Sigmoid colon (tissue), 4 donors: ENCODE measurements at regions not wholly inside any gene's neighbourhood (a gene's known extent, or its start where the extent isn't known, plus 50 kb on each side); places are given as distances from the start of the nearest gene placed in this dataset.

Source experiments
- CTCF ChIP-seq, 4 experiments: fragments of 450-650 bp in 3 of 4; fragments of 200-600 bp in 1 of 4; IDR thresholded peaks; one replicate each; pipeline ENCODE4 v1.5.1; 2016 to 2019; ENCODE audit warnings: antibody characterized with exemption in 4 of 4, mild to moderate bottlenecking in 3 of 4, moderate library complexity in 2 of 4
- EP300 ChIP-seq, 4 donors: sonication (generic); formaldehyde crosslinking; IDR thresholded peaks; one replicate each; pipeline ENCODE4 v1.6.1; 2017; ENCODE audit warnings: antibody characterized with exemption in 4 of 4
- POLR2A ChIP-seq, 2 donors: fragments of 450-650 bp; IDR thresholded peaks; one replicate each; pipeline ENCODE4 v1.6.1; 2016; ENCODE audit warnings: antibody characterized with exemption in 2 of 2, mild to moderate bottlenecking in 2 of 2, moderate library complexity in 2 of 2
- POLR2AphosphoS5 ChIP-seq, 4 donors: sonication (generic); formaldehyde crosslinking; IDR thresholded peaks; one replicate each; pipeline ENCODE4 v1.6.1; 2017; ENCODE audit warnings: antibody characterized with exemption in 4 of 4

DNA sequence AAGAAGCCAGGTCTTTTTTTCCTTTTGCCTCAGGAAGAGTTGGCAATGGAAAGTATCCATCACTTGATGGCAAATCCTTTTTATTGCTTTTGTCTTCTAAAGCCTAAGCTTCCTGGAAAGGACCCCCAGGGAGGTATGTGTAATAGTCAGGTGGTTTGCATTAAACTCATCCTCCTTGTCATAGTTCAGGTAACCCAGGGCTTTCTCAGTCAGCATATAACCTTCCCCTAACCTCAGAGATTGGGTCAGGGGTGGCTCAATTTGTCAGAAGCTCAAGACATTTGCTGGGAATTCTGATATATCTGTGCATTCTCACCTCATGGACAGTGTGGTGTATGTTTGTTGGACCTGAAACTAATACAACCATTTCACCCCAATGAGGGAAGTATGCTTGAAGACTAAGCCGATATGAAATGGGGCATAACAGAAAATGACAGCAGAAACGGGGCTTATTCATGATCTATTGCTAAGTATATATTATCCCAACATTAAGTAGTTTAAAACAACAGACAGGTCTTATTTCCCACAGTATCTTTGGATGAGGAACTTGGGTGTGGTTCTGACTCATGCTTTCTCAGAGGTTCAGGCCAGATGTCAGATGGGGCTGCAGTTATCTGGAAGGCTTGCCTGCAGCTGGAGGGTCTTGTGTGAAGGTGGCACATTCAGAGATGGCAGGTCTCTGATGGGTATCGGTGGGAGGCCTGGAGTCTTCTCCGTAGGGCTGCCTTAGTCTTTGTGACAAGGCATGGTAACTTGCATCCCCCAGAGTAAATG lies 135.8 kb upstream of the SPON1 start:
- no peak for TF ChIP-seq CTCF (IDR thresholded peaks at IDR 0.05)
- TF ChIP-seq POLR2A (IDR thresholded peaks at IDR 0.05) = no peak
- TF ChIP-seq POLR2AphosphoS5 (IDR thresholded peaks at IDR 0.05) = no peak
- no peak for TF ChIP-seq EP300 (IDR thresholded peaks at IDR 0.05)
